Parathyroid adenoma (tissue), 2 donors: ENCODE measurements at regions not wholly inside any gene's neighbourhood (a gene's known extent, or its start where the extent isn't known, plus 50 kb on each side); places are given as distances from the start of the nearest gene placed in this dataset.

Experiments used
- H2AFZ ChIP-seq: fragments of 300-600 bp; sonication (generic); one replicate; pipeline ENCODE4 v1.7.0; 2017; ENCODE audit warnings: antibody characterized with exemption, mild to moderate bottlenecking
- H3K27ac ChIP-seq: fragments of 300-600 bp; sonication (generic); one replicate; pipeline ENCODE4 v1.7.0; 2017
- H3K27me3 ChIP-seq: fragments of 300-600 bp; sonication (generic); one replicate; pipeline ENCODE4 v1.7.0; 2017; ENCODE audit warnings: low read length; ENCODE audit not compliant: control insufficient read depth, insufficient read depth
- H3K36me3 ChIP-seq: fragments of 300-600 bp; sonication (generic); one replicate; pipeline ENCODE4 v1.7.0; 2017; ENCODE audit warnings: low read length; ENCODE audit not compliant: control insufficient read depth, insufficient read depth
- H3K4me1 ChIP-seq: fragments of 300-600 bp; sonication (generic); one replicate; pipeline ENCODE4 v1.7.0; 2017; ENCODE audit warnings: control low read depth
- H3K4me2 ChIP-seq: fragments of 300-600 bp; sonication (generic); one replicate; pipeline ENCODE4 v1.7.0; 2017; ENCODE audit warnings: low read length
- H3K4me3 ChIP-seq: fragments of 300-600 bp; sonication (generic); one replicate; pipeline ENCODE4 v1.7.0; 2017; ENCODE audit warnings: low read depth, low read length
- H3K79me2 ChIP-seq: fragments of 300-600 bp; sonication (generic); one replicate; pipeline ENCODE4 v1.7.0; 2017; ENCODE audit warnings: control low read depth
- H3K9ac ChIP-seq: fragments of 300-600 bp; sonication (generic); one replicate; pipeline ENCODE4 v1.7.0; 2017; ENCODE audit warnings: mild to moderate bottlenecking
- H3K9me3 ChIP-seq: fragments of 300-600 bp; sonication (generic); one replicate; pipeline ENCODE4 v1.7.0; 2017; ENCODE audit warnings: low read length; ENCODE audit not compliant: control insufficient read depth
- TF ChIP-seq, protein P1 (sequence below): fragments of 300-600 bp; sonication (generic); IDR thresholded peaks from one replicate; pipeline ENCODE4 v1.7.0; 2017; ENCODE audit warnings: antibody characterized with exemption, mild to moderate bottlenecking
- donor health status: primary hyperparathyroidism.

DNA sequence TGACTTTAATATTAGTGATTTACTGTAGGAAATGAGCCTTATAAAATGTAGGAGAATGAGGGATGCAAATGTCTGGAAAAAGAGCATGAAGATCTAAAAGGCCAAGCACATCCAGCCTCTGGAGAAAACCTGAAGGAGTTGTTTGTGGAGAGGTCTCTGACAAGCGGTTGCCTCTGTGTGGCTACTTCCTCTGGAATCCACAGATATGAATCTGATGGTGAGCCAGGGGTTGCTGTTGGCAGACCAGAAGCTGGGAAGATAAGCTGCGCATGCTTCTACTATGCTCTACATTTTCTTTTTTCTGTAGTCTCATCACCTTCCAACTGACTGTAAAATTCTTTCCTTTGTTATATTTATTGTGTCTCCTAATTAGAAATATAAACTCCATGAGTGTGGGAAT lies 248.6 kb downstream of the OLFM3 start:
- Histone ChIP-seq H2AFZ (no peak overlapping the region), H3K79me2 (no peaks in the 10 kb centered on the region), H3K4me2 (no peak overlapping the region), H3K9ac (no peak overlapping the region), H3K27ac (no peak overlapping the region), H3K36me3 (no peaks in the 10 kb centered on the region), H3K9me3 (no peaks in the 10 kb centered on the region), H3K27me3 (no peaks in the 10 kb centered on the region), H3K4me1 (no peaks in the 10 kb centered on the region), H3K4me3 (no peak overlapping the region)
- TF ChIP-seq, protein P1, sequence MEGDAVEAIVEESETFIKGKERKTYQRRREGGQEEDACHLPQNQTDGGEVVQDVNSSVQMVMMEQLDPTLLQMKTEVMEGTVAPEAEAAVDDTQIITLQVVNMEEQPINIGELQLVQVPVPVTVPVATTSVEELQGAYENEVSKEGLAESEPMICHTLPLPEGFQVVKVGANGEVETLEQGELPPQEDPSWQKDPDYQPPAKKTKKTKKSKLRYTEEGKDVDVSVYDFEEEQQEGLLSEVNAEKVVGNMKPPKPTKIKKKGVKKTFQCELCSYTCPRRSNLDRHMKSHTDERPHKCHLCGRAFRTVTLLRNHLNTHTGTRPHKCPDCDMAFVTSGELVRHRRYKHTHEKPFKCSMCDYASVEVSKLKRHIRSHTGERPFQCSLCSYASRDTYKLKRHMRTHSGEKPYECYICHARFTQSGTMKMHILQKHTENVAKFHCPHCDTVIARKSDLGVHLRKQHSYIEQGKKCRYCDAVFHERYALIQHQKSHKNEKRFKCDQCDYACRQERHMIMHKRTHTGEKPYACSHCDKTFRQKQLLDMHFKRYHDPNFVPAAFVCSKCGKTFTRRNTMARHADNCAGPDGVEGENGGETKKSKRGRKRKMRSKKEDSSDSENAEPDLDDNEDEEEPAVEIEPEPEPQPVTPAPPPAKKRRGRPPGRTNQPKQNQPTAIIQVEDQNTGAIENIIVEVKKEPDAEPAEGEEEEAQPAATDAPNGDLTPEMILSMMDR, result no peak
